ENCODE measurements at regions not wholly inside any gene's neighbourhood (a gene's known extent, or its start where the extent isn't known, plus 50 kb on each side); places are given as distances from the start of the nearest gene placed in this dataset.

DNA sequence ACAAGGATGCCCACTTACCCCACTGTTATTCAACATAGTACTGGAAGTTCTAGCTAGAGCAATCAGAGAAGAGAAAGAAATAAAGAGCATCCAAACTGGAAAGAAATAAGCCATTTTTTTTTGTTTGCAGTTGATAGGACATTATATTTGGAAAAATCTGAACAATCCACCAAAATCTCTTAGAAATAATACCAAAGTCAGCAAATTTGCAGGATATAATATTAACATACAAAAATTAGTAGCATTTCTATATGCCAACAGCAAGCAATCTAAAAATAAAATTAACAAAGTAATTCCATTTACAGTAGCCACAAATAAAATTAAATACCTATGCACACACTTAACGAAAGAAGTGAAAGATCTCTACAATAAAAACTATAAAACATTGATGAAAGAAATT lies 599.3 kb downstream of the CDH9 start:
- TF ChIP-seq, protein P1, sequence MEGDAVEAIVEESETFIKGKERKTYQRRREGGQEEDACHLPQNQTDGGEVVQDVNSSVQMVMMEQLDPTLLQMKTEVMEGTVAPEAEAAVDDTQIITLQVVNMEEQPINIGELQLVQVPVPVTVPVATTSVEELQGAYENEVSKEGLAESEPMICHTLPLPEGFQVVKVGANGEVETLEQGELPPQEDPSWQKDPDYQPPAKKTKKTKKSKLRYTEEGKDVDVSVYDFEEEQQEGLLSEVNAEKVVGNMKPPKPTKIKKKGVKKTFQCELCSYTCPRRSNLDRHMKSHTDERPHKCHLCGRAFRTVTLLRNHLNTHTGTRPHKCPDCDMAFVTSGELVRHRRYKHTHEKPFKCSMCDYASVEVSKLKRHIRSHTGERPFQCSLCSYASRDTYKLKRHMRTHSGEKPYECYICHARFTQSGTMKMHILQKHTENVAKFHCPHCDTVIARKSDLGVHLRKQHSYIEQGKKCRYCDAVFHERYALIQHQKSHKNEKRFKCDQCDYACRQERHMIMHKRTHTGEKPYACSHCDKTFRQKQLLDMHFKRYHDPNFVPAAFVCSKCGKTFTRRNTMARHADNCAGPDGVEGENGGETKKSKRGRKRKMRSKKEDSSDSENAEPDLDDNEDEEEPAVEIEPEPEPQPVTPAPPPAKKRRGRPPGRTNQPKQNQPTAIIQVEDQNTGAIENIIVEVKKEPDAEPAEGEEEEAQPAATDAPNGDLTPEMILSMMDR (IDR thresholded peaks at IDR 0.05) = no peak
- no peak for TF ChIP-seq POLR2A (IDR thresholded peaks at IDR 0.05)
- no peak for TF ChIP-seq EP300 (IDR thresholded peaks at IDR 0.05)

All from tibial nerve (tissue), 4 donors.